ENCODE measurements at regions not wholly inside any gene's neighbourhood (a gene's known extent, or its start where the extent isn't known, plus 50 kb on each side); places are given as distances from the start of the nearest gene placed in this dataset.

GRCh38 chr1:14103878-14104430 lies 404.0 kb downstream of the PRDM2 start:
- TF ChIP-seq CTCF (IDR thresholded peaks at IDR 0.05; ENCODE audit: extremely low read depth in 1 of 2, insufficient read depth in 1 of 2, low read depth in 1 of 2, low read length in 2 of 2) (no peak), POLR2A (IDR thresholded peaks at IDR 0.05; ENCODE audit: low read depth, low read length) (no peak)
